HepG2 (cell line): ENCODE measurements at regions not wholly inside any gene's neighbourhood (a gene's known extent, or its start where the extent isn't known, plus 50 kb on each side); places are given as distances from the start of the nearest gene placed in this dataset.

Experiments used
- ATAC-seq: fragments of 200-7000 bp; cut with Tn5 transposase; 3 replicates; pipeline ENCODE4 v1.9.1; 2020; ENCODE audit warnings: mild to moderate bottlenecking, moderate library complexity
- BruUV-seq: library from RNA; stranded (reverse); fragments of 400-500 nt; replicated peaks from 2 replicates; lab custom pipeline; 2021; lab: Mats Ljungman, UMichigan
- CTCF ChIA-PET: fragments of 300-600 bp; formaldehyde crosslinking; extraction: SDS; loops from one replicate; lab custom pipeline; 2021; ENCODE audit warnings: low total read pairs, inconsistent platforms, low intra/inter-chr PET ratio; lab: Yijun Ruan, JAX
- POLR2A ChIA-PET: fragments of 350-600 bp; sonication (Branson Sonifier 250); formaldehyde crosslinking; loops from one replicate; lab custom pipeline; 2020; ENCODE audit warnings: antibody characterized with exemption, inconsistent platforms; lab: Yijun Ruan, JAX
- DNase-seq: peaks from one replicate; pipeline ENCODE4 v3.0.0-alpha.2; 2015; ENCODE audit warnings: low spot score
- FAIRE-seq: peaks from 3 replicates; lab custom pipeline; 2011; peaks lifted over from hg19 to GRCh38; lab: Jason Lieb, UNC
- H2AFZ ChIP-seq: one replicate; pipeline ENCODE4 v1.6.1; 2011; ENCODE audit warnings: low read length, inconsistent platforms
- H3K27ac ChIP-seq: fragments of 300-600 bp; 3 replicates; pipeline ENCODE4 v1.8.0; 2011; ENCODE audit warnings: mixed run types, mild to moderate bottlenecking, mixed read lengths, low read length, inconsistent platforms; ENCODE audit not compliant: insufficient read depth; ENCODE audit errors: extremely low read length
- H3K27me3 ChIP-seq, 2 experiments: fragments of 200-600 bp in 1 of 2; 2 replicates in 1 of 2; 3 replicates in 1 of 2; pipeline versions ENCODE4 v1.6.0 to v1.8.0; 2011; ENCODE audit warnings: low read length in 2 of 2, mild to moderate bottlenecking in 2 of 2, moderate library complexity in 2 of 2, inconsistent platforms in 1 of 2; ENCODE audit not compliant: insufficient read depth in 2 of 2, control insufficient read depth in 1 of 2
- H3K36me3 ChIP-seq, 2 experiments: fragments of 200-600 bp in 1 of 2; replicated peaks in 1 of 2; 2 replicates in 1 of 2; 3 replicates in 1 of 2; pipeline versions ENCODE4 v1.5.1 to v1.8.0; 2011; ENCODE audit warnings: low read length in 2 of 2, inconsistent platforms in 1 of 2; ENCODE audit not compliant: insufficient read depth in 2 of 2, control insufficient read depth in 1 of 2
- H3K4me1 ChIP-seq: 2 replicates; pipeline ENCODE4 v1.5.1; 2012; ENCODE audit warnings: low read length, inconsistent platforms; ENCODE audit not compliant: insufficient read depth
- H3K4me2 ChIP-seq: 2 replicates; pipeline ENCODE4 v1.6.0; 2011; ENCODE audit warnings: low read depth, low read length, inconsistent platforms
- H3K4me3 ChIP-seq, 3 experiments: fragments of 200-600 bp in 1 of 3; sonication (generic), shearing (Covaris generic) in 1 of 3; replicated peaks in 1 of 3; 2 replicates each; pipeline ENCODE4 v1.5.1; 2011 to 2016; ENCODE audit warnings: low read length in 3 of 3, inconsistent platforms in 2 of 3, low read depth in 2 of 3, mild to moderate bottlenecking in 2 of 3, control low read depth in 1 of 3, mixed read lengths in 1 of 3; ENCODE audit not compliant: insufficient read depth in 1 of 3
- H3K79me2 ChIP-seq: one replicate; pipeline ENCODE4 v1.6.1; 2011; ENCODE audit warnings: low read length, inconsistent platforms; ENCODE audit not compliant: insufficient read depth
- H3K9ac ChIP-seq: 2 replicates; pipeline ENCODE4 v1.6.0; 2011; ENCODE audit warnings: mild to moderate bottlenecking, low read depth, low read length, inconsistent platforms; ENCODE audit not compliant: insufficient read depth
- H3K9me3 ChIP-seq: 2 replicates; pipeline ENCODE4 v1.5.1; 2012; ENCODE audit warnings: mild to moderate bottlenecking, low read length
- H4K20me1 ChIP-seq: 2 replicates; pipeline ENCODE4 v1.6.0; 2011; ENCODE audit warnings: inconsistent platforms, mild to moderate bottlenecking, low read length, moderate library complexity; ENCODE audit not compliant: insufficient read depth
- CREB1 ChIP-seq, 2 experiments: fragments of 450-650 bp in 1 of 2; IDR thresholded peaks; 2 replicates each; pipeline ENCODE4 v1.6.1; 2016 to 2017; ENCODE audit warnings: control low read depth in 1 of 2, mild to moderate bottlenecking in 1 of 2, missing compliant biosample characterization in 1 of 2, missing genetic modification characterization in 1 of 2
- HDAC6 ChIP-seq: fragments of 200-600 bp; sonication (generic); IDR thresholded peaks from 2 replicates; pipeline ENCODE4 v1.7.0; 2017; ENCODE audit warnings: mild to moderate bottlenecking, antibody characterized with exemption, low read length, low read depth
- MAFK ChIP-seq, 2 experiments: IDR thresholded peaks in 1 of 2; conservative IDR thresholded peaks in 1 of 2; 2 replicates each; pipeline ENCODE4 v1.6.1; 2011; ENCODE audit warnings: improper control_type of control experiment in 2 of 2, low read length in 2 of 2
- MTF1 ChIP-seq: sonication (generic); formaldehyde crosslinking; IDR thresholded peaks from 2 replicates; pipeline ENCODE4 v1.5.0; 2020; ENCODE audit warnings: missing genetic modification reagents
- PHF5A ChIP-seq: IDR thresholded peaks from one replicate; pipeline ENCODE4 v1.6.1; 2018; ENCODE audit warnings: low read depth, missing genetic modification reagents; ENCODE audit not compliant: unreplicated experiment
- POGZ ChIP-seq: sonication (generic); formaldehyde crosslinking; IDR thresholded peaks from 2 replicates; pipeline ENCODE4 v1.4.0; 2020; ENCODE audit warnings: mild to moderate bottlenecking, missing genetic modification reagents
- RBAK ChIP-seq: sonication (generic); formaldehyde crosslinking; IDR thresholded peaks from 2 replicates; pipeline ENCODE4 v1.5.1; 2020; ENCODE audit warnings: mild to moderate bottlenecking, missing genetic modification reagents
- SUZ12 ChIP-seq: fragments of 150-350 bp; IDR thresholded peaks from 2 replicates; pipeline ENCODE4 v1.6.1; 2014; ENCODE audit warnings: low read depth, low read length
- TCF12 ChIP-seq, 2 experiments: fragments of 450-650 bp in 1 of 2; sonication (generic) in 1 of 2; formaldehyde crosslinking in 1 of 2; IDR thresholded peaks; 2 replicates each; pipeline versions ENCODE4 v1.6.1 to v1.8.0; 2017 to 2022; ENCODE audit warnings: antibody characterized with exemption in 1 of 2, mild to moderate bottlenecking in 1 of 2, missing genetic modification reagents in 1 of 2, moderate library complexity in 1 of 2
- WGBS: methylation state at CpG from one replicate; pipeline ENCODE4 v1.1.6; 2017; ENCODE audit warnings: low lambda C conversion rate; 5-methylcytosine and 5-hydroxymethylcytosine counted together
- in situ Hi-C: cut with HindIII; loops from 2 replicates; pipeline ENCODE4 v1.10.0; 2017; ENCODE audit warnings: low pct_unique_long_range_greater_than_20kb; ENCODE audit not compliant: extremely low pct_ligation_motif_present
- intact Hi-C: fragments of 100-400 bp; cut with micrococcal nuclease; formaldehyde crosslinking; loops from one replicate; pipeline ENCODE4 v1.10.0; 2022; ENCODE audit not compliant: unreplicated experiment
- TF ChIP-seq, protein P1 (sequence below), 2 experiments: IDR thresholded peaks; 2 replicates each; pipeline ENCODE4 v1.6.1; 2011 to 2012; ENCODE audit warnings: low read length in 2 of 2, borderline replicate concordance in 1 of 2, low read depth in 1 of 2, mild to moderate bottlenecking in 1 of 2, moderate library complexity in 1 of 2
- TF ChIP-seq, protein P2 (sequence below): sonication (generic); formaldehyde crosslinking; IDR thresholded peaks from 2 replicates; pipeline ENCODE4 v1.4.0; 2020; ENCODE audit warnings: missing genetic modification reagents
- TF ChIP-seq, protein P3 (sequence below): IDR thresholded peaks from 2 replicates; pipeline ENCODE4 v1.6.1; 2012; ENCODE audit warnings: low read length, improper control_type of control experiment
- TF ChIP-seq, protein P4 (sequence below): sonication (generic); formaldehyde crosslinking; IDR thresholded peaks from 2 replicates; pipeline ENCODE4 v1.5.0; 2020; ENCODE audit warnings: mild to moderate bottlenecking, missing genetic modification reagents

DNA sequence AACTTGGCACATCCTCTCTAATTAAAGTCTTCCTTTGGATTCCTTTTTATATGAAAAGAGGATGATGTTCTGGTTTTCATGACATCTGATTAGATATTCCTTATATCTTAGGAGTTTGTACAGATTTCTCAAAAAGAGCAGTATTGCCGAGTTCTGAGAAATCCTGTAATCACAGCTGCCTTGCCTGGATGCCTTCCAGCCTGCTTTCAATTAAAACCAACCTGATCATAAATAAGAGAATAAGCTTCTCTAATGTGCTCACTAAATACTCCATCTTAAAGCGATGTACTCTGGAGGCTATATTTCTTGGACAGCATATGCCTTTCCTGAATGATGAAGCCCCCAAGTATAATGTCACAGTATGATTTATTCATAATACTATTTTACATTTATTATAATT is 1203.8 kb upstream of the PIK3C3 start:
- BruUV-seq: no TSS peak
- in situ Hi-C loops (no loop called here), intact Hi-C loops (no loop called here)
- Histone ChIP-seq H3K9ac (no peak overlapping the region), H3K9me3 (no peaks in the 10 kb centered on the region), H2AFZ (no peak overlapping the region), H3K4me2 (no peak overlapping the region), H3K79me2 (no peaks in the 10 kb centered on the region), H3K27ac (no peak overlapping the region), H3K36me3 (no peaks in the 10 kb centered on the region), H3K4me1 (no peaks in the 10 kb centered on the region), H3K27me3 (no peaks in the 10 kb centered on the region), H4K20me1 (no peaks in the 10 kb centered on the region), H3K4me3 (no peak overlapping the region)
- DNase-seq (no peak), FAIRE-seq (no peak), ATAC-seq (no peak)
- 0% methylated on average over 2 of the region's 2 CpGs for WGBS
- ChIA-PET CTCF (no interaction called here), POLR2A (no interaction called here)
- TF ChIP-seq, protein P1, sequence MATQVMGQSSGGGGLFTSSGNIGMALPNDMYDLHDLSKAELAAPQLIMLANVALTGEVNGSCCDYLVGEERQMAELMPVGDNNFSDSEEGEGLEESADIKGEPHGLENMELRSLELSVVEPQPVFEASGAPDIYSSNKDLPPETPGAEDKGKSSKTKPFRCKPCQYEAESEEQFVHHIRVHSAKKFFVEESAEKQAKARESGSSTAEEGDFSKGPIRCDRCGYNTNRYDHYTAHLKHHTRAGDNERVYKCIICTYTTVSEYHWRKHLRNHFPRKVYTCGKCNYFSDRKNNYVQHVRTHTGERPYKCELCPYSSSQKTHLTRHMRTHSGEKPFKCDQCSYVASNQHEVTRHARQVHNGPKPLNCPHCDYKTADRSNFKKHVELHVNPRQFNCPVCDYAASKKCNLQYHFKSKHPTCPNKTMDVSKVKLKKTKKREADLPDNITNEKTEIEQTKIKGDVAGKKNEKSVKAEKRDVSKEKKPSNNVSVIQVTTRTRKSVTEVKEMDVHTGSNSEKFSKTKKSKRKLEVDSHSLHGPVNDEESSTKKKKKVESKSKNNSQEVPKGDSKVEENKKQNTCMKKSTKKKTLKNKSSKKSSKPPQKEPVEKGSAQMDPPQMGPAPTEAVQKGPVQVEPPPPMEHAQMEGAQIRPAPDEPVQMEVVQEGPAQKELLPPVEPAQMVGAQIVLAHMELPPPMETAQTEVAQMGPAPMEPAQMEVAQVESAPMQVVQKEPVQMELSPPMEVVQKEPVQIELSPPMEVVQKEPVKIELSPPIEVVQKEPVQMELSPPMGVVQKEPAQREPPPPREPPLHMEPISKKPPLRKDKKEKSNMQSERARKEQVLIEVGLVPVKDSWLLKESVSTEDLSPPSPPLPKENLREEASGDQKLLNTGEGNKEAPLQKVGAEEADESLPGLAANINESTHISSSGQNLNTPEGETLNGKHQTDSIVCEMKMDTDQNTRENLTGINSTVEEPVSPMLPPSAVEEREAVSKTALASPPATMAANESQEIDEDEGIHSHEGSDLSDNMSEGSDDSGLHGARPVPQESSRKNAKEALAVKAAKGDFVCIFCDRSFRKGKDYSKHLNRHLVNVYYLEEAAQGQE (IDR thresholded peaks at IDR 0.05; ENCODE audit: borderline replicate concordance in 1 of 2, low read depth in 1 of 2, low read length in 2 of 2): no peak
- TF ChIP-seq CREB1 (IDR thresholded peaks at IDR 0.05) (no peak), CREB1 (CRISPR knock-in tag; IDR thresholded peaks at IDR 0.05) (no peak), PHF5A (CRISPR knock-in tag) (no peak), MTF1 (CRISPR knock-in tag) (no peak), HDAC6 (no peak), POGZ (CRISPR knock-in tag) (no peak), MAFK (conservative IDR thresholded peaks at IDR 0.05 in 1 of 2, IDR thresholded peaks at IDR 0.05 in 1 of 2; ENCODE audit: low read length in 2 of 2) (no peak), RBAK (no peak), TCF12 (IDR thresholded peaks at IDR 0.05) (no peak), TCF12 (CRISPR knock-in tag; IDR thresholded peaks at IDR 0.05) (no peak), SUZ12 (no peak)
- TF ChIP-seq, protein P2, sequence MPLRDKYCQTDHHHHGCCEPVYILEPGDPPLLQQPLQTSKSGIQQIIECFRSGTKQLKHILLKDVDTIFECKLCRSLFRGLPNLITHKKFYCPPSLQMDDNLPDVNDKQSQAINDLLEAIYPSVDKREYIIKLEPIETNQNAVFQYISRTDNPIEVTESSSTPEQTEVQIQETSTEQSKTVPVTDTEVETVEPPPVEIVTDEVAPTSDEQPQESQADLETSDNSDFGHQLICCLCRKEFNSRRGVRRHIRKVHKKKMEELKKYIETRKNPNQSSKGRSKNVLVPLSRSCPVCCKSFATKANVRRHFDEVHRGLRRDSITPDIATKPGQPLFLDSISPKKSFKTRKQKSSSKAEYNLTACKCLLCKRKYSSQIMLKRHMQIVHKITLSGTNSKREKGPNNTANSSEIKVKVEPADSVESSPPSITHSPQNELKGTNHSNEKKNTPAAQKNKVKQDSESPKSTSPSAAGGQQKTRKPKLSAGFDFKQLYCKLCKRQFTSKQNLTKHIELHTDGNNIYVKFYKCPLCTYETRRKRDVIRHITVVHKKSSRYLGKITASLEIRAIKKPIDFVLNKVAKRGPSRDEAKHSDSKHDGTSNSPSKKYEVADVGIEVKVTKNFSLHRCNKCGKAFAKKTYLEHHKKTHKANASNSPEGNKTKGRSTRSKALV (CRISPR knock-in tag): no peak
- TF ChIP-seq, protein P3, sequence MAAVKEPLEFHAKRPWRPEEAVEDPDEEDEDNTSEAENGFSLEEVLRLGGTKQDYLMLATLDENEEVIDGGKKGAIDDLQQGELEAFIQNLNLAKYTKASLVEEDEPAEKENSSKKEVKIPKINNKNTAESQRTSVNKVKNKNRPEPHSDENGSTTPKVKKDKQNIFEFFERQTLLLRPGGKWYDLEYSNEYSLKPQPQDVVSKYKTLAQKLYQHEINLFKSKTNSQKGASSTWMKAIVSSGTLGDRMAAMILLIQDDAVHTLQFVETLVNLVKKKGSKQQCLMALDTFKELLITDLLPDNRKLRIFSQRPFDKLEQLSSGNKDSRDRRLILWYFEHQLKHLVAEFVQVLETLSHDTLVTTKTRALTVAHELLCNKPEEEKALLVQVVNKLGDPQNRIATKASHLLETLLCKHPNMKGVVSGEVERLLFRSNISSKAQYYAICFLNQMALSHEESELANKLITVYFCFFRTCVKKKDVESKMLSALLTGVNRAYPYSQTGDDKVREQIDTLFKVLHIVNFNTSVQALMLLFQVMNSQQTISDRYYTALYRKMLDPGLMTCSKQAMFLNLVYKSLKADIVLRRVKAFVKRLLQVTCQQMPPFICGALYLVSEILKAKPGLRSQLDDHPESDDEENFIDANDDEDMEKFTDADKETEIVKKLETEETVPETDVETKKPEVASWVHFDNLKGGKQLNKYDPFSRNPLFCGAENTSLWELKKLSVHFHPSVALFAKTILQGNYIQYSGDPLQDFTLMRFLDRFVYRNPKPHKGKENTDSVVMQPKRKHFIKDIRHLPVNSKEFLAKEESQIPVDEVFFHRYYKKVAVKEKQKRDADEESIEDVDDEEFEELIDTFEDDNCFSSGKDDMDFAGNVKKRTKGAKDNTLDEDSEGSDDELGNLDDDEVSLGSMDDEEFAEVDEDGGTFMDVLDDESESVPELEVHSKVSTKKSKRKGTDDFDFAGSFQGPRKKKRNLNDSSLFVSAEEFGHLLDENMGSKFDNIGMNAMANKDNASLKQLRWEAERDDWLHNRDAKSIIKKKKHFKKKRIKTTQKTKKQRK: no peak
- TF ChIP-seq, protein P4, sequence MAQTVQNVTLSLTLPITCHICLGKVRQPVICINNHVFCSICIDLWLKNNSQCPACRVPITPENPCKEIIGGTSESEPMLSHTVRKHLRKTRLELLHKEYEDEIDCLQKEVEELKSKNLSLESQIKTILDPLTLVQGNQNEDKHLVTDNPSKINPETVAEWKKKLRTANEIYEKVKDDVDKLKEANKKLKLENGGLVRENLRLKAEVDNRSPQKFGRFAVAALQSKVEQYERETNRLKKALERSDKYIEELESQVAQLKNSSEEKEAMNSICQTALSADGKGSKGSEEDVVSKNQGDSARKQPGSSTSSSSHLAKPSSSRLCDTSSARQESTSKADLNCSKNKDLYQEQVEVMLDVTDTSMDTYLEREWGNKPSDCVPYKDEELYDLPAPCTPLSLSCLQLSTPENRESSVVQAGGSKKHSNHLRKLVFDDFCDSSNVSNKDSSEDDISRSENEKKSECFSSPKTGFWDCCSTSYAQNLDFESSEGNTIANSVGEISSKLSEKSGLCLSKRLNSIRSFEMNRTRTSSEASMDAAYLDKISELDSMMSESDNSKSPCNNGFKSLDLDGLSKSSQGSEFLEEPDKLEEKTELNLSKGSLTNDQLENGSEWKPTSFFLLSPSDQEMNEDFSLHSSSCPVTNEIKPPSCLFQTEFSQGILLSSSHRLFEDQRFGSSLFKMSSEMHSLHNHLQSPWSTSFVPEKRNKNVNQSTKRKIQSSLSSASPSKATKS (CRISPR knock-in tag): no peak
